ENCODE measurements at regions not wholly inside any gene's neighbourhood (a gene's known extent, or its start where the extent isn't known, plus 50 kb on each side); places are given as distances from the start of the nearest gene placed in this dataset.

DNA sequence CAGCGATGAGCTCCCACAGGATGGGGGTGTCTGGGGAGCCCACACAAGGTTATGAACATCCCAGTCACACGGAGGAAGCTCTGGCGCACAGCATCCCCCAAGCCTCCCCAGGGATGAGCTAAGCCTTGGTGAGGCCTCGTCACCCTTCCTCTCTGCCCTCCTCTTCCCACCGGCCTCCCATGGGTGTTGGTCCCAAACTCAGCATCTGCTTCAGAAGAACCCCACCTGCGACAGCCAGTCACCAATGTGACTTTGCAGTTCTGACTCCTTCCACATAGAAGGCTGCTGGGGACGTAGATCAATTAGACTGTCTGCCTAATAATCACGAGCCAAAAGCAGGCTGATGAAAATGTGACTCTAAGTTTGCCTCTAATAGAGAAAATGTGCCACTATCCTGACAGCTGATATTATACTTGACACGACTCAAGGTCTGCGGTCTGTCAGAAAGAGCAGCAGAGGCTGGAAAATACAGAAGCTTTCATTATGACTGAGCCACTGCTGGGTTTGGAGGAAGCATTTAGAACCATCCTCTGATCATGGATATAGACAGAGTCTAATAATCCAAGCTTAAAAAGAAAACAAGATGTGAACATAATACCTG lies 116.0 kb upstream of the PFKP start:
- no peak for DNase-seq (ENCODE audit: low spot score)
- no peak for FAIRE-seq

GRCh38 chr10:2950546-2950945 lies 116.8 kb upstream of the PFKP start:
- DNase-seq (ENCODE audit: low spot score) = peak; percentile 27
- no peak for FAIRE-seq

GRCh38 chr10:2949948-2950354 lies 117.4 kb upstream of the PFKP start:
- DNase-seq (ENCODE audit: low spot score) (peak; percentile 78), FAIRE-seq (peak; percentile 85)

DNA sequence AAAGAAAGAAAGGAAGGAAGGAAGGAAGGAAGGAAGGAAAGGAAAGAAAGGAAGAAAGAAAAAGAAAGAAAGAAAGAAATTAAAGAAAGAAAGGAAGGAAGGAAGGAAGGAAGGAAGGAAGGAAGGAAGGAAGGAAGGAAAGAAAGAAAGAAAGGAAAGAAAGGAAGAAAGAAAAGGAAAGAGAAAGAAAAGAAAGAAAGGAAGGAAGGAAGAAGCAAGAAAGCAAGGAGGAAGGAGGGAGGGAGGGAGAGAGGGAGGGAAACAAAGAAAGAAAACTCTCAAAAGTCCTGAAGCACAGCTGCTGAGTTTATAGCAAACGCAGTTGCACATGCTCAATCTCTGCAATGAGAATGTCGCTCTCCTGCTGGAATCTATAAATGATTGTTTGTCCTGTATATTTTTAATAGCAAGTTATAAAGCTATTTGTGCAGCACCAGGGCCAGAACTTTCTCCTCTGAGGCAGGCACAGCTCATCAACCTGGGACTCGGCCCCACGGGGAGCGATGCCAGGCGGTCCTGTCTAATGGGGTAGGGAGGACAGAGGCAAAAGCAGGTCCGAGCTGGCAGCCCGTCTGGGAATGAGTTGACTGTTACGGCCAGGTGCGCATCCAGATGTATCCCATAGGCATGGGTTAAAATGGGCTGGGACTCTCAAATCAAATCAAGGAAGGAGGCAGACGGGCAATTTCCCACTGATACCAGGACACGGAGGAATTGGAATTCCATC lies 118.0 kb upstream of the PFKP start:
- no peak for DNase-seq (ENCODE audit: low spot score)
- FAIRE-seq = no peak

DNA sequence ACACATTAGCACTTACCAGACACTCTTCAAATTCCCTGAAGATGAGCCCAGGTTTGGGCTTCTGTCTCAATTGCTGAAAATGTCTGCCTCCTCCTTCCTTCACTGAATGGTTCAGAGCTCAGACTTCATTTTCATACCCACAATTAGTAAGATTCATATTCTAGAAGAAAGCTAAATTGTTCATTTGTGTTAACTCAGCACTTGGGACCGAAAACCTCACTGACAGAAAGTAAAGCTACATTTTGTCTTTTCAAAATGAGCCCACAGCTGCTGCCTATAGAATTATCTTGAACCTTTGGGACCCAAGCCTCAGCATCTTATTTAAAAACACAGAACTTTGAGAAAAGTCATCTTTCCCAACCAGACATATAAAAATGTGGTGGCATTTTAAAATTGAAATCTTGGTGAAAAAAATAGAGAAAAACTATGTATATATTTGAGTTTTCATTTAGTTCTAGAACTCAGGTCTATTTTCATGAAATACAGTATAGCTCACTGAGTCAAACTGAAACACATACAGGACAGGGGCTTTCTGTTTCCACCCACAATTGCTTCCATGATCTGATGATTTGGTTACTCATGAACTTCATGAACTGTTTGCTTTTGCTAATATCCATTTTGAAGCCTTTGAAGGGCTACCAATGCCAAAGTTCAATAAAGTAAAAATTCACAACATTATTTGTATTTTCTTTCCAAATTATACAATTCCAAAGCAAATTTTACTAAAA lies 119.1 kb upstream of the PFKP start:
- FAIRE-seq (no peak), DNase-seq (ENCODE audit: low spot score) (no peak)

- FAIRE-seq = peak; percentile 69
- peak; percentile 47 for DNase-seq (ENCODE audit: low spot score)
Measured at GRCh38 chr10:2944788-2945187, 122.6 kb upstream of the PFKP start.

GRCh38 chr10:2943932-2944614 lies 123.3 kb upstream of the PFKP start:
- no peak for FAIRE-seq
- DNase-seq (ENCODE audit: low spot score) = no peak

- FAIRE-seq = no peak
- DNase-seq (ENCODE audit: low spot score) = no peak
Measured at GRCh38 chr10:2942938-2943337, 124.4 kb upstream of the PFKP start.

GRCh38 chr10:2938869-2939268 lies 128.5 kb upstream of the PFKP start:
- FAIRE-seq (peak; percentile 77), DNase-seq (ENCODE audit: low spot score) (peak; percentile 22)

GRCh38 chr10:2936816-2937215 lies 130.5 kb upstream of the PFKP start:
- no peak for DNase-seq (ENCODE audit: low spot score)
- no peak for FAIRE-seq

DNA sequence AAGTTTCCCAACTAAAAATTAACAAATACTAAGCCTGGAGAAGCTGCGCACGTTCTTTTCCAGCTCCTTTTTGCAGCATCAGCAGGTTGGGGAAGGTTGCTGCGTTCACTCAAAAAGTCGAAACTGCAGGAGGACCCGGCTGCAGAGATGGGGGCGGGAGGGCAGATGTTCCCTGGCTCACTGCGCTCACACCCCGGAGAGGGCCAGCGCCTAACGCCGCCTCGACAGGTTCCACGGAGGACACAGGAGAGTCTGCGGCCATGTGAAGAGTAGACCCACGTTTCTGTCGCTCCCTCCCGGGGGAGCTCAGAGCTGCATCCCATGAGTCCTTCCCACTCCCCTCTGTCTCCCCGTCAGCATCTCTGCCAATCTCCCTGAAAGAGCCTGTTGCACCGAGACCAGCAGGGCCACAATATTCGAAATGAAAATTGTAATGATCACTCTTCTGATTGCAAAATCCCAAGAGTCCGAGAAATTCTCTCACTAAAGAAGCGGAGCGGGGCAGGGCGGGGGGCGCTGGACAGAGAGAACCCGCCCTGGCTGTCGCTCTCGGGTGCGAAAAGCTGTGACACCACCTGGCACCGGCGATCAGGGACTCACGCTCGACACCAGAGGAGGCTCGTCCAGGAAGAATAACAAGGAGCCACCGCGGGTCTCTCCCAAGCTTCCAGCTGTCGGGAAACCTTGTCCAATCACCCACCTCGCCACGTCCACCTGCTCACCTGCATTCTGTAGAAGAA lies 131.5 kb upstream of the PFKP start:
- FAIRE-seq = no peak

DNA sequence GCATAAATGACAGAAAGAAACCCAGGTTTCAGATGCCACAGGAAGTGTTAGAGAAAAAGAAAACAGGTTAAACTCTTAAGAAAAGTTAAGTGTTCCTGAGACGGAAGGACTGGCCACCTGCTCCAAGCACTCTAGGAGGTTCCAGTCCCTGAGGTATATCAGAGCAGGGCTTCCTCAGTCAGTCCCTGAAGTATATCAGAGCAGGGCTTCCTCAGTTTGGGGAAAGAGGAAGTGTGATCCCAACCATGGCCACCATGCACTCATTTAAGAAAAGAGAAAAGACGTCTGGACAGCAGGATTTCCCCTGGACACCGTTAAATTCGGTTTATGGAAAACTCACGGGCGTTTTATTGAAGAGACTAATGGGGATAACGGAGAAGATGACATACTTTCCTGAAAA lies 133.4 kb upstream of the PFKP start:
- no peak for DNase-seq (ENCODE audit: low spot score)
- FAIRE-seq = no peak

More for the DNA sequence above, 131.5 kb upstream of the PFKP start:
- no peak for DNase-seq (ENCODE audit: low spot score)

DNA sequence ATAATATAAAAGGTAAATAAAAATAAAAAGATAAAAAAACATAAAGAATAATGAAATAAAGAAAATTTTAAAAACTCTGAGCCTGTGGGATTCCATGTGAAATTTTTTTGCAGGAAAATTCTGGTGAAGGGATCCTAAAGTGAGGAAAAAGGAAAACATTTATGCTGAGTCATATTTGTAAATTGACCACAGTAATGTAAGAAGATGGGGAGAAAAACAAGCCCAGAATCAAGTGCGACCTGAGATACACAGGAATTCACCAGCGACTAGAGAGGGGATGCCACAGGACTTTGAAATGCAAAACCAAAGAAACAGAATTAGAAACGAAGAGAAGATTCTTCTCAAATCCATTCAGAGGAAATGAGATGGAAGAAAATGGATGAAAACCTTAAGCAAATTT lies 133.8 kb upstream of the PFKP start:
- no peak for DNase-seq (ENCODE audit: low spot score)
- peak; percentile 4 for FAIRE-seq

DNA sequence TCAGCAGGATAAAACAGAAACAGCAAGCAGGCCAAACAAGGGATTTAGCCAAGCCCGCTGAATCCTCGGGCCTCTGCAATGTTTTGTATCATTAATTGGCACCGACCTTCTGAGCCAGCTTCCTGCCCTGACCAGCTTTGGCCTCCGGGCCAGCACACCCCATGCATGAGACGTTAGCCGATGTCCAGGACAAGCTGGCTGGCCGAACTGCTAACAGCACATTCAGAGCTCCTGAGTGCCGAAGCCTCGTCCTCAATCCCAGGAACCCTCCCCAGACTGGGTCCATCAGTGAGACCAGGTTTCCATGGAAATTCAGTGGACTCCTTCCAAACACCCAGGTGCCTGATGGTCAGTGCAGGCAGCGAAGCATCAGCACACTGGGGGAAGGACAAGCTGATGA lies 134.3 kb upstream of the PFKP start:
- no peak for FAIRE-seq
- no peak for DNase-seq (ENCODE audit: low spot score)

- no peak for FAIRE-seq
- no peak for DNase-seq (ENCODE audit: low spot score)
Measured at GRCh38 chr10:2929480-2930258, 137.7 kb upstream of the PFKP start.

GRCh38 chr10:2927958-2928840 lies 139.1 kb upstream of the PFKP start:
- FAIRE-seq (no peak), DNase-seq (ENCODE audit: low spot score) (peak; percentile 55)

DNA sequence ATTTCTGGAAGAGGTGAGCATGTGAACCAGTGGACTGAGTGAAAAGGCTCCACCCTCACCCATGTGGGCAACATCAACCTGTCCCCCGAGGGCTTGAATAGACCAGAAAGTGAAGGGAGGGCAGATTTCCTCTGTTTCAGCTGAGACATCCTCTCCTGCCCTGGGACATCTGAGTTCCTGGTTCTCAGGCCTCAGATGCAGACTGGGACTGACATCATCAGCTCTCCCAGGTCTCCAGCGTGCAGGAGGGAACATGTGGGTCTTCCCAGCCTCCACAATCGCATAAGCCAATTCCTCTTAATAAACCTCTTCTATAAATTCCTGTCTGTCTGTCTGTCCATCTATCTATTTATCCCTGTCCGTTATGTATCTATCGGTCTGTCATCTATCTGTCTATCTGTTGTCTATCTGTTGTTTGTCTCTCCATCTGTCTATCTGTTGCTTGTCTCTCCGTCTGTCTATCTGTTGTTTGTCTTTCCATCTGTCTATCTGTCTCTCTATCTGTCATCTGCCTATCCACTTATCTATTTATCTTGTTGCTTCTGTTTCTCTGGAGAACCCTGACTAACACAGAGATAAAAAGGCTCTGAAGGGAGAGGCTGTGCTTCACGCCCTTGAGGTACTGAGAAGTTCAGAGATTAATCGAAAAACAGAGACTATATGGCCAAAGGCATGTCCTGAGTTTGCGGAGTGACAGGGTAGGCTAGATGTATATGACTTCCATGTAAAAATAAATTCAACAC lies 140.3 kb upstream of the PFKP start:
- DNase-seq (ENCODE audit: low spot score) (no peak), FAIRE-seq (no peak)

DNA sequence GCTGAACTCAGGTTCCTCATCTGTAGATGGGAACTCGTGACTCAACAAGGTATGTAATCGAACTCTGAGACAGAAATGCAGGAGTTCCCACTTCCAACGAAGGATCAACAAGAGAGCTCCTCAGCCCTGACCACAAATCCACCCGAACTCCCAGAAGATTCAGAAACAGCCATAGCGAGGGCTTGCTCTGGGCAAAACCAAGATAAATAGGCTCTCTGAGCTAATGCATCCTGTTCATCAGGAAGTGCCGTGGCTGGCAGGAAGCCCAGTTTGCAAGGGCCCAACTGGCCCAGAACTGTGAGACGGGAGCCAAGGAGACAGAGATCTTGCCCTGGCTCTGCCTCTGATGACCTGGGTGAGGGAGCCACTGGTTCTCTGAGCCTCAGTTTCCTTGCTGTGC lies 141.7 kb upstream of the PFKP start:
- DNase-seq (ENCODE audit: low spot score) (peak; percentile 74), FAIRE-seq (peak; percentile 71)

DNA sequence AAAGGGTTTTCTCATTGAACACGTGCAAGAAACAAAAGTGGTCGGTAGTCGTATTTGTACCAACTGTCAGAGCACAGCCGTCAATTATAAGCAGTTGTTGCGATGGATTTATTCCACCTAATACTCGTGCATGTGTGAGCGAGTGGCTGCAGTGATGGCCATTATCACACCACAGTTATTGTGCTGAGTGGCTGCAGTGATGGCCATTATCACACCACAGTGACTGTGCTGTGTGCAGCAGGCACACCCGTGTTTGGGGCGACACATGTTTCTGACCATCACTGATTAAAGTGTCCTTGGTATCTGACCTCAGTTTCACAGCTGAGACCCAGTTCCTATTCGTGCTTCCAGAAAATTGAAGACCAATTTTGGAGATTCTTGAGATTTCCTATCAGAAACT lies 142.9 kb upstream of the PFKP start:
- FAIRE-seq (no peak), DNase-seq (ENCODE audit: low spot score) (no peak)
